H9 (cell line): ENCODE measurements at regions not wholly inside any gene's neighbourhood (a gene's known extent, or its start where the extent isn't known, plus 50 kb on each side); places are given as distances from the start of the nearest gene placed in this dataset.

Source experiments
- DNase-seq: peaks from one replicate; pipeline ENCODE4 v3.0.0-alpha.2; 2017
- H2AFZ ChIP-seq: one replicate; pipeline ENCODE4 v1.6.1; 2013; ENCODE audit warnings: mild to moderate bottlenecking, low read length, control low read depth, moderate library complexity
- H2AK5ac ChIP-seq: 2 replicates; pipeline ENCODE4 v1.6.1; 2013; ENCODE audit warnings: low read length, control low read depth, mixed read lengths; ENCODE audit not compliant: insufficient read length
- H2BK120ac ChIP-seq: one replicate; pipeline ENCODE4 v1.6.1; 2013; ENCODE audit warnings: low read depth, mild to moderate bottlenecking, low read length, control low read depth, inconsistent platforms; ENCODE audit not compliant: poor library complexity, severe bottlenecking
- H2BK12ac ChIP-seq: 2 replicates; pipeline ENCODE4 v1.6.1; 2013; ENCODE audit warnings: low read length, control low read depth, mixed read lengths, low read depth; ENCODE audit not compliant: insufficient read length
- H2BK15ac ChIP-seq: 2 replicates; pipeline ENCODE4 v1.6.1; 2013; ENCODE audit warnings: low read depth, low read length, control low read depth
- H2BK20ac ChIP-seq: one replicate; pipeline ENCODE4 v1.6.1; 2013; ENCODE audit warnings: low read depth, mild to moderate bottlenecking, low read length, control low read depth, inconsistent platforms; ENCODE audit not compliant: poor library complexity, severe bottlenecking
- H2BK5ac ChIP-seq: 2 replicates; pipeline ENCODE4 v1.6.1; 2013; ENCODE audit warnings: low read length, control low read depth, mixed read lengths; ENCODE audit not compliant: insufficient read length
- H3K14ac ChIP-seq: 2 replicates; pipeline ENCODE4 v1.6.1; 2013; ENCODE audit warnings: low read length, control low read depth; ENCODE audit not compliant: insufficient read depth
- H3K18ac ChIP-seq: 2 replicates; pipeline ENCODE4 v1.6.1; 2013; ENCODE audit warnings: low read depth, mild to moderate bottlenecking, mixed read lengths, low read length, control low read depth; ENCODE audit not compliant: insufficient read length
- H3K23ac ChIP-seq: 2 replicates; pipeline ENCODE4 v1.6.1; 2013; ENCODE audit warnings: low read length, control low read depth, mixed read lengths, low read depth; ENCODE audit not compliant: insufficient read length
- H3K23me2 ChIP-seq: 2 replicates; pipeline ENCODE4 v1.6.1; 2013; ENCODE audit warnings: low read depth, mild to moderate bottlenecking, mixed read lengths, low read length, control low read depth; ENCODE audit not compliant: insufficient read length, poor library complexity, severe bottlenecking
- H3K27ac ChIP-seq: 2 replicates; pipeline ENCODE4 v1.5.1; 2013; ENCODE audit warnings: low read length, control low read depth, mixed read lengths, low read depth; ENCODE audit not compliant: insufficient read length
- H3K27me3 ChIP-seq: 2 replicates; pipeline ENCODE4 v1.6.1; 2013; ENCODE audit warnings: low read length, control low read depth, inconsistent platforms; ENCODE audit not compliant: insufficient read depth
- H3K4ac ChIP-seq: 2 replicates; pipeline ENCODE4 v1.6.1; 2013; ENCODE audit warnings: low read depth, mild to moderate bottlenecking, control low read depth, inconsistent platforms, low read length, moderate library complexity
- H3K4me1 ChIP-seq: 2 replicates; pipeline ENCODE4 v1.6.1; 2013; ENCODE audit warnings: low read length, control low read depth, inconsistent platforms; ENCODE audit not compliant: insufficient read depth
- H3K4me2 ChIP-seq: 2 replicates; pipeline ENCODE4 v1.6.1; 2013; ENCODE audit warnings: low read length, control low read depth, mixed read lengths; ENCODE audit not compliant: insufficient read length, insufficient read depth
- H3K56ac ChIP-seq: 2 replicates; pipeline ENCODE4 v1.6.1; 2013; ENCODE audit warnings: low read depth, mild to moderate bottlenecking, mixed read lengths, low read length, control low read depth; ENCODE audit not compliant: insufficient read length
- H3K79me1 ChIP-seq: 2 replicates; pipeline ENCODE4 v1.6.1; 2013; ENCODE audit warnings: low read depth, mild to moderate bottlenecking, moderate library complexity, low read length, control low read depth, inconsistent platforms; ENCODE audit not compliant: insufficient read depth, poor library complexity, severe bottlenecking
- H3K79me2 ChIP-seq: 2 replicates; pipeline ENCODE4 v1.6.1; 2013; ENCODE audit warnings: low read length, control low read depth, inconsistent platforms; ENCODE audit not compliant: insufficient read depth
- H3K9ac ChIP-seq: 2 replicates; pipeline ENCODE4 v1.6.1; 2013; ENCODE audit warnings: low read length, control low read depth, mixed read lengths; ENCODE audit not compliant: insufficient read length; ENCODE audit errors: extremely low read depth
- H3K9me3 ChIP-seq: one replicate; pipeline ENCODE4 v1.6.1; 2013; ENCODE audit warnings: low read depth, low read length, inconsistent platforms; ENCODE audit not compliant: control insufficient read depth
- H3T11ph ChIP-seq: one replicate; pipeline ENCODE4 v1.6.1; 2013; ENCODE audit warnings: mild to moderate bottlenecking, low read length, control low read depth, inconsistent platforms
- H4K20me1 ChIP-seq: one replicate; pipeline ENCODE4 v1.6.1; 2013; ENCODE audit not compliant: control insufficient read depth, insufficient read length, insufficient read depth
- H4K5ac ChIP-seq: 2 replicates; pipeline ENCODE4 v1.6.1; 2013; ENCODE audit warnings: low read depth, mild to moderate bottlenecking, mixed read lengths, low read length, control low read depth; ENCODE audit not compliant: insufficient read length
- H4K8ac ChIP-seq: replicated peaks from 2 replicates; pipeline ENCODE4 v1.6.1; 2013; ENCODE audit warnings: low read length, control low read depth, mixed read lengths, low read depth; ENCODE audit not compliant: insufficient read length
- H4K91ac ChIP-seq: 2 replicates; pipeline ENCODE4 v1.6.1; 2013; ENCODE audit warnings: low read depth, mild to moderate bottlenecking, moderate library complexity, mixed read lengths, low read length, control low read depth; ENCODE audit not compliant: insufficient read length
- H3K27ac Mint-ChIP-seq, 3 experiments: 2 replicates in 2 of 3; 3 replicates in 1 of 3; pipeline ENCODE4 v1.8.0; 2020 to 2021; ENCODE audit warnings: mixed read lengths in 3 of 3, mild to moderate bottlenecking in 1 of 3, moderate library complexity in 1 of 3
- H3K27me3 Mint-ChIP-seq: 2 replicates; pipeline ENCODE4 v1.8.0; 2021; ENCODE audit warnings: low read depth, mild to moderate bottlenecking, moderate library complexity, mixed read lengths
- H3K36me3 Mint-ChIP-seq, 3 experiments: 2 replicates in 2 of 3; 3 replicates in 1 of 3; pipeline ENCODE4 v1.8.0; 2020 to 2021; ENCODE audit warnings: low read depth in 3 of 3, mixed read lengths in 3 of 3; ENCODE audit not compliant: insufficient read depth in 1 of 3
- H3K4me1 Mint-ChIP-seq, 2 experiments: 2 replicates each; pipeline ENCODE4 v1.8.0; 2020; ENCODE audit warnings: mixed read lengths in 2 of 2
- H3K4me3 Mint-ChIP-seq, 2 experiments: 2 replicates in 1 of 2; 3 replicates in 1 of 2; pipeline ENCODE4 v1.8.0; 2020 to 2021; ENCODE audit warnings: mild to moderate bottlenecking in 2 of 2, mixed read lengths in 2 of 2, moderate library complexity in 1 of 2
- H3K9me3 Mint-ChIP-seq, 2 experiments: 2 replicates in 1 of 2; 3 replicates in 1 of 2; pipeline ENCODE4 v1.8.0; 2020; ENCODE audit warnings: mild to moderate bottlenecking in 2 of 2, mixed read lengths in 2 of 2, moderate library complexity in 1 of 2
- CTCF ChIP-seq: fragments of 200-600 bp; sonication (generic); conservative IDR thresholded peaks from 3 replicates; pipeline ENCODE4 v1.8.0; 2021; ENCODE audit warnings: antibody characterized with exemption, mild to moderate bottlenecking

GRCh38 chr14:86798330-86798729 is 1194.7 kb downstream of the GALC start:
- no peaks in the 10 kb centered on the region for H3K9me3 ChIP-seq
- H3K18ac ChIP-seq, result no peak overlapping the region
- no peaks in the 10 kb centered on the region for H3K79me2 ChIP-seq
- no peak for TF ChIP-seq CTCF
- no peaks in the 10 kb centered on the region for H4K20me1 ChIP-seq
- Mint-ChIP-seq H3K27me3 (no peaks in the 10 kb centered on the region), H3K4me1 (no peaks in the 10 kb centered on the region), H3K9me3 (no peaks in the 10 kb centered on the region), H3K36me3 (no peaks in the 10 kb centered on the region), H3K4me3 (no peak overlapping the region), H3K27ac (no peak overlapping the region)
- no peak for DNase-seq
- H3K4me1 ChIP-seq, result no peaks in the 10 kb centered on the region
- H2BK120ac ChIP-seq, result no peak overlapping the region
- no peak overlapping the region for H2BK20ac ChIP-seq
- no peak overlapping the region for H3K4me2 ChIP-seq
- no peak overlapping the region for H4K5ac ChIP-seq
- H2AFZ ChIP-seq, result no peak overlapping the region
- H3K79me1 ChIP-seq, result no peaks in the 10 kb centered on the region
- no peak overlapping the region for H3K27ac ChIP-seq
- no peak overlapping the region for H3K56ac ChIP-seq
- H3K23ac ChIP-seq, result no peak overlapping the region
- no peak overlapping the region for H3K4ac ChIP-seq
- no peak overlapping the region for H2BK15ac ChIP-seq
- H4K8ac ChIP-seq, result no peak overlapping the region
- H2BK12ac ChIP-seq, result no peak overlapping the region
- H3K23me2 ChIP-seq, result no peaks in the 10 kb centered on the region
- H2BK5ac ChIP-seq, result no peak overlapping the region
- H3T11ph ChIP-seq, result no peak overlapping the region
- no peak overlapping the region for H3K14ac ChIP-seq
- H4K91ac ChIP-seq, result no peak overlapping the region
- H2AK5ac ChIP-seq, result no peak overlapping the region
- no peaks in the 10 kb centered on the region for H3K27me3 ChIP-seq
- H3K9ac ChIP-seq, result no peak overlapping the region
